ENCODE measurements at regions not wholly inside any gene's neighbourhood (a gene's known extent, or its start where the extent isn't known, plus 50 kb on each side); places are given as distances from the start of the nearest gene placed in this dataset.

DNA sequence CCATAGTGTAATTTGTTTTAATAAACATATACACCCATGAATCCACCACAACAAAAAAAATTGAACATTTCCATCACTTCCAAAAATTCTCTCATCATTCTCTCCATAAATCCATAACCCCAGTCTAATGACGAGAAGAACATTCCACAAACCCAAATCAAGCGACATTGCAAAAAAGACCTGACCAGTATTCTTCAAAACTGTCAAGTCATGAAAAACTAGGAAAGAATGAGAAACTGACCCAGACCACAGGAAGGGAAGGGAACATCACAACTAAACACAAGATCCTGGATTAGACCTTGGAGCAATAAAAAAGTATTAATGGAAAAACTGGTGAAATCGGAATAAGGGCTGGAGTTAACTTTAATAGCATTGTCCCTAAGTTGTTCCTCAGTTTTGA lies 141.3 kb upstream of the SLC35G4 start:
- TF ChIP-seq YY1 (IDR thresholded peaks at IDR 0.05; ENCODE audit: extremely low read depth, insufficient replicate concordance, low read depth, low read length) (no peak), POLR2A (IDR thresholded peaks at IDR 0.05; ENCODE audit: borderline replicate concordance, extremely low read depth, insufficient read depth, insufficient read length) (no peak), TCF7L2 (IDR thresholded peaks at IDR 0.05; ENCODE audit: borderline replicate concordance, extremely low read depth, insufficient read depth, insufficient read length) (no peak), ZNF274 (IDR thresholded peaks at IDR 0.05; ENCODE audit: low read depth, low read length) (no peak), EZH2 (IDR thresholded peaks at IDR 0.05) (no peak), POLR2AphosphoS5 (IDR thresholded peaks at IDR 0.05; ENCODE audit: low read depth, low read length) (no peak)
- TF ChIP-seq, protein P1, sequence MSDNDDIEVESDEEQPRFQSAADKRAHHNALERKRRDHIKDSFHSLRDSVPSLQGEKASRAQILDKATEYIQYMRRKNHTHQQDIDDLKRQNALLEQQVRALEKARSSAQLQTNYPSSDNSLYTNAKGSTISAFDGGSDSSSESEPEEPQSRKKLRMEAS (IDR thresholded peaks at IDR 0.05): no peak
- TF ChIP-seq, protein P2, sequence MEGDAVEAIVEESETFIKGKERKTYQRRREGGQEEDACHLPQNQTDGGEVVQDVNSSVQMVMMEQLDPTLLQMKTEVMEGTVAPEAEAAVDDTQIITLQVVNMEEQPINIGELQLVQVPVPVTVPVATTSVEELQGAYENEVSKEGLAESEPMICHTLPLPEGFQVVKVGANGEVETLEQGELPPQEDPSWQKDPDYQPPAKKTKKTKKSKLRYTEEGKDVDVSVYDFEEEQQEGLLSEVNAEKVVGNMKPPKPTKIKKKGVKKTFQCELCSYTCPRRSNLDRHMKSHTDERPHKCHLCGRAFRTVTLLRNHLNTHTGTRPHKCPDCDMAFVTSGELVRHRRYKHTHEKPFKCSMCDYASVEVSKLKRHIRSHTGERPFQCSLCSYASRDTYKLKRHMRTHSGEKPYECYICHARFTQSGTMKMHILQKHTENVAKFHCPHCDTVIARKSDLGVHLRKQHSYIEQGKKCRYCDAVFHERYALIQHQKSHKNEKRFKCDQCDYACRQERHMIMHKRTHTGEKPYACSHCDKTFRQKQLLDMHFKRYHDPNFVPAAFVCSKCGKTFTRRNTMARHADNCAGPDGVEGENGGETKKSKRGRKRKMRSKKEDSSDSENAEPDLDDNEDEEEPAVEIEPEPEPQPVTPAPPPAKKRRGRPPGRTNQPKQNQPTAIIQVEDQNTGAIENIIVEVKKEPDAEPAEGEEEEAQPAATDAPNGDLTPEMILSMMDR (IDR thresholded peaks at IDR 0.05 in 2 of 3, conservative IDR thresholded peaks at IDR 0.05 in 1 of 3; ENCODE audit: borderline replicate concordance in 1 of 3, insufficient read depth in 1 of 3, low read depth in 2 of 3, low read length in 2 of 3): no peak
- TF ChIP-seq, protein P3, sequence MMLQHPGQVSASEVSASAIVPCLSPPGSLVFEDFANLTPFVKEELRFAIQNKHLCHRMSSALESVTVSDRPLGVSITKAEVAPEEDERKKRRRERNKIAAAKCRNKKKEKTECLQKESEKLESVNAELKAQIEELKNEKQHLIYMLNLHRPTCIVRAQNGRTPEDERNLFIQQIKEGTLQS (IDR thresholded peaks at IDR 0.05): no peak
- TF ChIP-seq, protein P4, sequence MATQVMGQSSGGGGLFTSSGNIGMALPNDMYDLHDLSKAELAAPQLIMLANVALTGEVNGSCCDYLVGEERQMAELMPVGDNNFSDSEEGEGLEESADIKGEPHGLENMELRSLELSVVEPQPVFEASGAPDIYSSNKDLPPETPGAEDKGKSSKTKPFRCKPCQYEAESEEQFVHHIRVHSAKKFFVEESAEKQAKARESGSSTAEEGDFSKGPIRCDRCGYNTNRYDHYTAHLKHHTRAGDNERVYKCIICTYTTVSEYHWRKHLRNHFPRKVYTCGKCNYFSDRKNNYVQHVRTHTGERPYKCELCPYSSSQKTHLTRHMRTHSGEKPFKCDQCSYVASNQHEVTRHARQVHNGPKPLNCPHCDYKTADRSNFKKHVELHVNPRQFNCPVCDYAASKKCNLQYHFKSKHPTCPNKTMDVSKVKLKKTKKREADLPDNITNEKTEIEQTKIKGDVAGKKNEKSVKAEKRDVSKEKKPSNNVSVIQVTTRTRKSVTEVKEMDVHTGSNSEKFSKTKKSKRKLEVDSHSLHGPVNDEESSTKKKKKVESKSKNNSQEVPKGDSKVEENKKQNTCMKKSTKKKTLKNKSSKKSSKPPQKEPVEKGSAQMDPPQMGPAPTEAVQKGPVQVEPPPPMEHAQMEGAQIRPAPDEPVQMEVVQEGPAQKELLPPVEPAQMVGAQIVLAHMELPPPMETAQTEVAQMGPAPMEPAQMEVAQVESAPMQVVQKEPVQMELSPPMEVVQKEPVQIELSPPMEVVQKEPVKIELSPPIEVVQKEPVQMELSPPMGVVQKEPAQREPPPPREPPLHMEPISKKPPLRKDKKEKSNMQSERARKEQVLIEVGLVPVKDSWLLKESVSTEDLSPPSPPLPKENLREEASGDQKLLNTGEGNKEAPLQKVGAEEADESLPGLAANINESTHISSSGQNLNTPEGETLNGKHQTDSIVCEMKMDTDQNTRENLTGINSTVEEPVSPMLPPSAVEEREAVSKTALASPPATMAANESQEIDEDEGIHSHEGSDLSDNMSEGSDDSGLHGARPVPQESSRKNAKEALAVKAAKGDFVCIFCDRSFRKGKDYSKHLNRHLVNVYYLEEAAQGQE (IDR thresholded peaks at IDR 0.05; ENCODE audit: low read depth): no peak

Data from HCT116 (cell line).